Liver (tissue), 3 donors: ENCODE measurements at regions not wholly inside any gene's neighbourhood (a gene's known extent, or its start where the extent isn't known, plus 50 kb on each side); places are given as distances from the start of the nearest gene placed in this dataset.

Source experiments
- HNF4A ChIP-seq, 2 donors: conservative IDR thresholded peaks; 2 replicates each; pipeline ENCODE4 v1.6.1; 2016; ENCODE audit warnings: antibody characterized with exemption in 2 of 2, mild to moderate bottlenecking in 2 of 2
- RAD21 ChIP-seq, 2 donors: IDR thresholded peaks; 2 replicates each; pipeline ENCODE4 v1.6.1; 2016; ENCODE audit warnings: antibody characterized with exemption in 2 of 2, mild to moderate bottlenecking in 2 of 2
- TAF1 ChIP-seq: conservative IDR thresholded peaks from 2 replicates; pipeline ENCODE4 v1.6.1; 2016; ENCODE audit warnings: antibody characterized with exemption, mild to moderate bottlenecking
- TF ChIP-seq, protein P1 (sequence below): fragments of 150-350 bp; IDR thresholded peaks from 2 replicates; pipeline ENCODE4 v1.5.1; 2017; ENCODE audit warnings: improper control_type of control experiment, low read depth, low read length; ENCODE audit not compliant: missing input control
- donor health status: healthy.
- donor health status: healthy.

DNA sequence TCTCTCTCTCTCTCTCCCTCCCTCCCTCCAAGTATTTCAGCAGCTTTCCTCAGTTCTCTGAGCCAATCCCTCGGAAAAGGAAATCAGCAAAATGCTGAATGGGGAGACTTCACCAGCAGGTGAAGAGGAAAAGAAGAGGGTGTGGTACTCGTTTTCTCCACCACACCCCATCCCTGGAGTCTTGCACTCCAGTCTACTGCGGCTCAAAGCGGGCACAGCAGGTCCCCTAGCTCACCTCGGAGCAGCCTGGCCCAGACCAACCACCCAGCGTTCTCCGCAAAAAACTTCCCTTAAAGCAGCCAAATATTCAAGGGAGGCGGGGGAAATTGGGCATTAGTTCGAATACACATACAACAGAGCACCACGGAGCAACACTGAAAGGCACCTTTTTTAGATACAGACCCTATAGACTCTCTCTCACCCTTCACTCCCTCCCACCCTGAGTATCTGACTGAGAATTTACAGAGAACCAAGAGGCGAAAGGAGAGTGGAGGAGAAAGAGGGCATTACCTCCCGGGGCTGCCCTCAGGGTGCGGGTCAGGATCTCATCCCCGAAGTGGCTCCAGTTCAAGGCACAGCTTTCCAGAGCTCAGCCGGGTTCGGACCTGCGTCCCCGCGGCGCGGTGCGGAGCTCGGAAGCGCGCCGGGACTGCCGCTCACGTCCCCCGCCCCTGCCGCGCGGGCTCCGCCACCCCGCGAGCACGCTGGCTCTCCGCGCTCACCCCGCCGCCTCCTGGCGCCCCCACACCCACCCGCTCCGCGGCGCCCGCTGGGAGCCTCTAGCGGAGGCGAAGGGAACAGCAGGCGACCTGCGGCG lies 1638.5 kb upstream of the C9orf72 start:
- TF ChIP-seq, protein P1, sequence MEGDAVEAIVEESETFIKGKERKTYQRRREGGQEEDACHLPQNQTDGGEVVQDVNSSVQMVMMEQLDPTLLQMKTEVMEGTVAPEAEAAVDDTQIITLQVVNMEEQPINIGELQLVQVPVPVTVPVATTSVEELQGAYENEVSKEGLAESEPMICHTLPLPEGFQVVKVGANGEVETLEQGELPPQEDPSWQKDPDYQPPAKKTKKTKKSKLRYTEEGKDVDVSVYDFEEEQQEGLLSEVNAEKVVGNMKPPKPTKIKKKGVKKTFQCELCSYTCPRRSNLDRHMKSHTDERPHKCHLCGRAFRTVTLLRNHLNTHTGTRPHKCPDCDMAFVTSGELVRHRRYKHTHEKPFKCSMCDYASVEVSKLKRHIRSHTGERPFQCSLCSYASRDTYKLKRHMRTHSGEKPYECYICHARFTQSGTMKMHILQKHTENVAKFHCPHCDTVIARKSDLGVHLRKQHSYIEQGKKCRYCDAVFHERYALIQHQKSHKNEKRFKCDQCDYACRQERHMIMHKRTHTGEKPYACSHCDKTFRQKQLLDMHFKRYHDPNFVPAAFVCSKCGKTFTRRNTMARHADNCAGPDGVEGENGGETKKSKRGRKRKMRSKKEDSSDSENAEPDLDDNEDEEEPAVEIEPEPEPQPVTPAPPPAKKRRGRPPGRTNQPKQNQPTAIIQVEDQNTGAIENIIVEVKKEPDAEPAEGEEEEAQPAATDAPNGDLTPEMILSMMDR: peak; percentile 60
- TF ChIP-seq HNF4A (conservative IDR thresholded peaks at IDR 0.05): no peak
- no peak for TF ChIP-seq RAD21 (IDR thresholded peaks at IDR 0.05)
- TF ChIP-seq TAF1: no peak
